ENCODE measurements at regions not wholly inside any gene's neighbourhood (a gene's known extent, or its start where the extent isn't known, plus 50 kb on each side); places are given as distances from the start of the nearest gene placed in this dataset.
"Not testable (repeated sequence)": the region's sequence is repeated elsewhere in the genome, so short reads cannot be mapped to it uniquely, and the experiment has no call there.

DNA sequence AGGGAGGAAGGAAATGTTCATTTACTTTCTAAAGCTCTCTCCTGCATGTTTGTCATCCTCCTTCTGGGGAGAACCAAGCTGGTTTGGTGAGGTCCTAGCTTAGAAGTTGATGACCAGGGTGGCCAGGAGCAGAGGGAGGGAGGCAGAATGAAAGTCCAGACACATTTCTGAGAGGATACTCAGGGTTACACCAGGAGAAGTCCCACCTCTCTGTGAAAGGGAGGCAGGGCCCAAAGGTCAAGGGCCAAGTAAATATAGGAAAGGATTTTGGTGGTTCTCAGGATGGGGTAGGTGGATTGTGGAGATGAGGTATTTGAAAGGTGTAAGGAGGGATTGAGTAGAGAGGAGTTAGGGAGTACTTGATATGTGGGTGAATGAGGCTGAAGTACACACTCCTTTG, 58.0 kb upstream of the FBXO11 start:
- in situ Hi-C loops (cut with MboI; ENCODE audit: low sequenced_read_pairs in 4 of 4) = no loop called here
- Histone ChIP-seq H3K4me3 (no peak overlapping the region), H3K27ac (no peak overlapping the region), H3K27me3 (no peaks in the 10 kb centered on the region), H3K36me3 (no peaks in the 10 kb centered on the region), H3K4me1 (no peaks in the 10 kb centered on the region), H3K9me3 (no peaks in the 10 kb centered on the region)
- DNase-seq = no peak
- intact Hi-C loops (cut with DNase I; ENCODE audit: low total_unique reads) = no loop called here
- no peak for TF ChIP-seq POLR2A (IDR thresholded peaks at IDR 0.05)
- no peak for ATAC-seq

DNA sequence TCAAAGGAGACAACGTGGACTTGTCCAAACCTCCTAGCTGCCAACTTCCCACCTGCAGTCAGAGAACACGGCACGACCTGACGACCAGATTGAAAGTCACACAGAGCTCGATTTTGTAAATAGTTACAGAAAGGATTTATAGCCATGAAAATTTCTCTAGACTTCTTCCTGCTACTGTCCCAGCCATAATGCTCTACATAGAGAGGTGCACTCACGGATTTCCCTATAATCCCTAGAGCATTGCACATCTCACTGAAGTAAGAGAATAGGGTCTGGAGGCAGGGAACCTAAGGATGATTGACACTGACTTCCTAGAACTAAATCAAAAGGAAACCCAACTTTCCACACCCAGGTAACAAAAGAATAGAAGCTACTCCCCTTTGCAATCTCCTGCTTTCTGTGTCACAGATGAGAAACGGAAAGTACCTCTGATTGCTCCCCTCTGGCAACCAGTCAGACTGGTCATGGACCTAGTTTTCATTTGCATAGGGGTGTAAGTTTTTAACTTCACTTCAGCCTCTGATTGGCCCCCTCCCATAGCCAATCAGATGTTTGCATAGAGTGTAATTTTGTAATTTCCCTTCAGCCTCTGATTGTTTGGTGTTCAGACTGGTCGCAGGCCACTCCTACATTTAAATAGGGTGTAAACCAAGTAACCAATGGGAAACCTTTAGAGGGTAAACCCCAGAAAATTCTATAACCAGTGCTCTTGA, 58.6 kb upstream of the FBXO11 start:
- intact Hi-C loops (cut with DNase I; ENCODE audit: low total_unique reads) = no loop called here
- no peak overlapping the region for H3K4me3 ChIP-seq
- ATAC-seq (no peak), DNase-seq (no peak)
- in situ Hi-C loops (cut with MboI; ENCODE audit: low sequenced_read_pairs in 4 of 4) = no loop called here
- no peaks in the 10 kb centered on the region for H3K27me3 ChIP-seq
- no peak overlapping the region for H3K27ac ChIP-seq
- TF ChIP-seq CTCF (IDR thresholded peaks at IDR 0.05 in 4 of 5, conservative IDR thresholded peaks at IDR 0.05 in 1 of 5) (no peak), POLR2A (IDR thresholded peaks at IDR 0.05) (no peak)
- no peaks in the 10 kb centered on the region for H3K4me1 ChIP-seq
- H3K36me3 ChIP-seq = no peaks in the 10 kb centered on the region
- no peaks in the 10 kb centered on the region for H3K9me3 ChIP-seq

GRCh38 chr2:47976728-47977127, 70.4 kb upstream of the FBXO11 start:
- H3K4me3 ChIP-seq; ATAC-seq; intact Hi-C loops (cut with DNase I; ENCODE audit: low total_unique reads); DNase-seq; H3K27me3 ChIP-seq; in situ Hi-C loops (cut with MboI; ENCODE audit: low sequenced_read_pairs in 4 of 4); H3K36me3 ChIP-seq; H3K4me1 ChIP-seq; H3K9me3 ChIP-seq; H3K27ac ChIP-seq: not testable (repeated sequence)

- ATAC-seq = no peak
- intact Hi-C loops (cut with DNase I; ENCODE audit: low total_unique reads) = no loop called here
Observed at GRCh38 chr2:47984041-47984440, 77.7 kb upstream of the FBXO11 start.

GRCh38 chr2:47990503-47990902, 84.2 kb upstream of the FBXO11 start:
- H3K4me1 ChIP-seq = no peaks in the 10 kb centered on the region
- H3K4me3 ChIP-seq = no peak overlapping the region
- no peaks in the 10 kb centered on the region for H3K9me3 ChIP-seq
- no peak overlapping the region for H3K27ac ChIP-seq
- intact Hi-C loops (cut with DNase I; ENCODE audit: low total_unique reads) (no loop called here), in situ Hi-C loops (cut with MboI; ENCODE audit: low sequenced_read_pairs in 4 of 4) (no loop called here)
- ATAC-seq (no peak), DNase-seq (no peak)
- H3K36me3 ChIP-seq = no peaks in the 10 kb centered on the region
- H3K27me3 ChIP-seq = no peaks in the 10 kb centered on the region
- TF ChIP-seq CTCF (IDR thresholded peaks at IDR 0.05 in 4 of 5, conservative IDR thresholded peaks at IDR 0.05 in 1 of 5) = no peak
- no peak for TF ChIP-seq POLR2A (IDR thresholded peaks at IDR 0.05)

More at GRCh38 chr2:47984041-47984440, 77.7 kb upstream of the FBXO11 start:
- no peaks in the 10 kb centered on the region for H3K27me3 ChIP-seq
- no peaks in the 10 kb centered on the region for H3K4me1 ChIP-seq
- H3K36me3 ChIP-seq = no peaks in the 10 kb centered on the region
- TF ChIP-seq POLR2A (IDR thresholded peaks at IDR 0.05) (no peak), CTCF (IDR thresholded peaks at IDR 0.05 in 4 of 5, conservative IDR thresholded peaks at IDR 0.05 in 1 of 5) (no peak)
- no peak for DNase-seq
- H3K27ac ChIP-seq = no peak overlapping the region
- H3K9me3 ChIP-seq = no peaks in the 10 kb centered on the region
- no peak overlapping the region for H3K4me3 ChIP-seq
- in situ Hi-C loops (cut with MboI; ENCODE audit: low sequenced_read_pairs in 4 of 4) = no loop called here

GRCh38 chr2:47992671-47993070, 86.4 kb upstream of the FBXO11 start:
- DNase-seq (no peak), ATAC-seq (no peak)
- no peaks in the 10 kb centered on the region for H3K4me1 ChIP-seq
- H3K27me3 ChIP-seq = no peaks in the 10 kb centered on the region
- H3K4me3 ChIP-seq = no peak overlapping the region
- no peak overlapping the region for H3K27ac ChIP-seq
- no peaks in the 10 kb centered on the region for H3K9me3 ChIP-seq
- no peaks in the 10 kb centered on the region for H3K36me3 ChIP-seq
- no peak for TF ChIP-seq CTCF (IDR thresholded peaks at IDR 0.05 in 4 of 5, conservative IDR thresholded peaks at IDR 0.05 in 1 of 5)
- no peak for TF ChIP-seq POLR2A (IDR thresholded peaks at IDR 0.05)
- in situ Hi-C loops (cut with MboI; ENCODE audit: low sequenced_read_pairs in 4 of 4) (no loop called here), intact Hi-C loops (cut with DNase I; ENCODE audit: low total_unique reads) (no loop called here)
